Calu3 (cell line): ENCODE measurements at regions not wholly inside any gene's neighbourhood (a gene's known extent, or its start where the extent isn't known, plus 50 kb on each side); places are given as distances from the start of the nearest gene placed in this dataset.

Source experiments
- BruUV-seq: library from RNA; stranded (reverse); fragments of 400-500 nt; replicated peaks from 2 replicates; lab custom pipeline; 2021; lab: Mats Ljungman, UMichigan
- CTCF ChIA-PET: fragments of 300-600 bp; sonication (Branson Sonifier 250); formaldehyde crosslinking; loops from one replicate; lab custom pipeline; 2022; ENCODE audit warnings: antibody characterized with exemption; lab: Charles Lee
- DNase-seq: peaks from one replicate; pipeline ENCODE4 v3.0.0; 2022
- H3K27ac Mint-ChIP-seq: one replicate; pipeline ENCODE4 v1.8.0; 2022; ENCODE audit warnings: mixed read lengths; ENCODE audit not compliant: unreplicated experiment
- H3K27me3 Mint-ChIP-seq: one replicate; pipeline ENCODE4 v1.8.0; 2022; ENCODE audit warnings: mixed read lengths; ENCODE audit not compliant: unreplicated experiment
- H3K36me3 Mint-ChIP-seq: one replicate; pipeline ENCODE4 v1.8.0; 2022; ENCODE audit warnings: mild to moderate bottlenecking, moderate library complexity, mixed read lengths; ENCODE audit not compliant: insufficient read depth, unreplicated experiment
- H3K4me1 Mint-ChIP-seq: one replicate; pipeline ENCODE4 v1.8.0; 2022; ENCODE audit warnings: mild to moderate bottlenecking, low read depth, mixed read lengths; ENCODE audit not compliant: unreplicated experiment
- H3K4me3 Mint-ChIP-seq: one replicate; pipeline ENCODE4 v1.8.0; 2022; ENCODE audit warnings: mild to moderate bottlenecking, low read depth, moderate library complexity, mixed read lengths; ENCODE audit not compliant: unreplicated experiment
- H3K9me3 Mint-ChIP-seq: one replicate; pipeline ENCODE4 v1.8.0; 2022; ENCODE audit warnings: low read depth, mixed read lengths; ENCODE audit not compliant: unreplicated experiment
- intact Hi-C: fragments of 100-400 bp; cut with micrococcal nuclease; formaldehyde crosslinking; loops from one replicate; pipeline ENCODE4 v1.10.0; 2022; ENCODE audit not compliant: unreplicated experiment
- TF ChIP-seq, protein P1 (sequence below): fragments of 200-600 bp; IDR thresholded peaks from one replicate; pipeline ENCODE4 v1.8.0; 2022; ENCODE audit warnings: antibody characterized with exemption; ENCODE audit not compliant: unreplicated experiment

DNA sequence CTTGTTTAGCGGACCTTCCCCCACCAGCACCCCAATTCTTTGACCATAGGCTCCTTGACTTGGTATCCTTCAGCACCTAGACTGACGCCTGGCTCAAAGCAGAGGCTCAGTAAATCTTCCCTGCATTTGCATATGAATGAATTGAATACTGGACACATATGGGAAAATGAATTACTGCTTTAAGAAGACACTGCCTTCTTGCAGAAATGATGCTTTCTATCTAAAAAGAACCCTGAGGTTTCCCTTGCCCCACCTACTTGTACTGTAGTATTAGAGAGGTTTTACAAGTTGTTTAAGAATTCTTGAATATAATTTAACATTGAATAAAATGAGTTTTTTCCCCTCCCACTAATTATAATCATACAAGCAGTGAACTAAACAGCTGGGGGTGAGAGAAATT, 190.7 kb downstream of the SAMD5 start:
- H3K36me3 Mint-ChIP-seq, result no peaks in the 10 kb centered on the region
- intact Hi-C loops, result no loop called here
- no TSS peak for BruUV-seq
- H3K9me3 Mint-ChIP-seq, result peaks cover 2% of the 10 kb centered on the region
- CTCF ChIA-PET, result no interaction called here
- no peak for DNase-seq
- TF ChIP-seq, protein P1, sequence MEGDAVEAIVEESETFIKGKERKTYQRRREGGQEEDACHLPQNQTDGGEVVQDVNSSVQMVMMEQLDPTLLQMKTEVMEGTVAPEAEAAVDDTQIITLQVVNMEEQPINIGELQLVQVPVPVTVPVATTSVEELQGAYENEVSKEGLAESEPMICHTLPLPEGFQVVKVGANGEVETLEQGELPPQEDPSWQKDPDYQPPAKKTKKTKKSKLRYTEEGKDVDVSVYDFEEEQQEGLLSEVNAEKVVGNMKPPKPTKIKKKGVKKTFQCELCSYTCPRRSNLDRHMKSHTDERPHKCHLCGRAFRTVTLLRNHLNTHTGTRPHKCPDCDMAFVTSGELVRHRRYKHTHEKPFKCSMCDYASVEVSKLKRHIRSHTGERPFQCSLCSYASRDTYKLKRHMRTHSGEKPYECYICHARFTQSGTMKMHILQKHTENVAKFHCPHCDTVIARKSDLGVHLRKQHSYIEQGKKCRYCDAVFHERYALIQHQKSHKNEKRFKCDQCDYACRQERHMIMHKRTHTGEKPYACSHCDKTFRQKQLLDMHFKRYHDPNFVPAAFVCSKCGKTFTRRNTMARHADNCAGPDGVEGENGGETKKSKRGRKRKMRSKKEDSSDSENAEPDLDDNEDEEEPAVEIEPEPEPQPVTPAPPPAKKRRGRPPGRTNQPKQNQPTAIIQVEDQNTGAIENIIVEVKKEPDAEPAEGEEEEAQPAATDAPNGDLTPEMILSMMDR, result no peak
- no peak overlapping the region for H3K4me3 Mint-ChIP-seq
- no peak overlapping the region for H3K27ac Mint-ChIP-seq
- H3K27me3 Mint-ChIP-seq, result no peaks in the 10 kb centered on the region
- H3K4me1 Mint-ChIP-seq, result no peaks in the 10 kb centered on the region

DNA sequence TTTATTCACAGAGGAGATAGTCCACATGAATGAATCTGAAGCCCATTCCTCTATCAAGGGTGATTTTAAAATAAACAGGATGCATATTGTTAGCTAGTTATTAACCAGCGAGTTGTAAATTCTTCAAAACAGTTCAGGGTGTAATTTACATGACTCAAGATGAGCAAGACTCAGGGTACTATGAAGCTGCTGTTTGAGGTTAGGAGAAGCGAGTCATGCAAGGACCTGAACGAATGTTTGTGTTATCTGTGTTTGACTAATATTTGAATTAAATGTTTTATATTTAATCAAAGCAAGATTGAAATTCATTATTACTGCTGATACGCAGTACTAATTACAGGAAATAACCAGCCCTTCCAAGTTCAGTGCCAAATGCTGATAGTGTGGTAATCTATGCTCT, 191.1 kb downstream of the SAMD5 start:
- intact Hi-C loops, result no loop called here
- Mint-ChIP-seq H3K4me1 (no peaks in the 10 kb centered on the region), H3K9me3 (peaks cover 2% of the 10 kb centered on the region), H3K4me3 (no peak overlapping the region), H3K36me3 (no peaks in the 10 kb centered on the region), H3K27ac (no peak overlapping the region), H3K27me3 (no peaks in the 10 kb centered on the region)
- no TSS peak for BruUV-seq
- no peak for DNase-seq
- CTCF ChIA-PET, result no interaction called here
- TF ChIP-seq, protein P1, result no peak

DNA sequence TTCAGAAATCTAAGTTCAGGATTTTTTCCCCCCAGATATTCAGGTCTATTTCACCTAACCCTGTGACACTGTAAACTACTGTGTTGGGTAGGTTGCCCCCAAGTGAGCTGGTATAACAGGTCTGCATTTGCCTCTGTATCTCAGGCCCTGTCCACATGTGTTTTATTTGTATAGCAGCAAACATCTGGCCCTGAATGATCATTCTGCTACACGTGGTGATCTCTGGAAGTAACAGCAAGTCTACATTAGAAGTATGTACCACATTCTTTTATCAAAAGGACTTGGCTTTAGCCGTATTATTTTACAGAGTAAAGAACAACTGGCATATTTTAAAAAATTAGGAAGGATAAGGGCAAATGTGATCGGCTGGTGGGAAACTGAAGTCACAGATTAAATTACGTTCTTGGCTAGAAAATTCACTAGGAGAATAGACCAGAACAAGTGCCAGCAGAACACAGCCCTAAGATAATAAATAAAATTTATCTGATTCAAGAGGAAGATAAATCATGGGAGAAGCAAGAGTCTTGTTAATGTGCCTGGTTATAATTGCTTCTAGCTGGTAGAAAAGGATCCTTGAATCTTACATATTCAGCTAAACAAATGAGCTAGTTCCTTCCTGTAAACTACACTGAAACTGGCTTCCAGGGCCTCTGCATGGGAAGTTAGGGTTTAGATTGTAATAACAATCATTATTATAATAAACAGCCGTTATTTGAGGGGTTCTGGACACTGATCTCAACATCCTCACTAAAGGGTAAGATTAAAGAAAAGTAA, 192.1 kb downstream of the SAMD5 start:
- H3K27me3 Mint-ChIP-seq, result no peaks in the 10 kb centered on the region
- no peak for DNase-seq
- no peaks in the 10 kb centered on the region for H3K4me1 Mint-ChIP-seq
- H3K9me3 Mint-ChIP-seq, result peaks cover 2% of the 10 kb centered on the region
- TF ChIP-seq, protein P1, result no peak
- BruUV-seq, result no TSS peak
- CTCF ChIA-PET, result interaction anchor here (0.7 kb wide), 1 partner anchor 152 kb away, joined by 3 read pairs; no protein-coding TSS in a partner anchor
- intact Hi-C loops, result no loop called here
- H3K27ac Mint-ChIP-seq, result no peak overlapping the region
- H3K36me3 Mint-ChIP-seq, result no peaks in the 10 kb centered on the region
- no peak overlapping the region for H3K4me3 Mint-ChIP-seq

DNA sequence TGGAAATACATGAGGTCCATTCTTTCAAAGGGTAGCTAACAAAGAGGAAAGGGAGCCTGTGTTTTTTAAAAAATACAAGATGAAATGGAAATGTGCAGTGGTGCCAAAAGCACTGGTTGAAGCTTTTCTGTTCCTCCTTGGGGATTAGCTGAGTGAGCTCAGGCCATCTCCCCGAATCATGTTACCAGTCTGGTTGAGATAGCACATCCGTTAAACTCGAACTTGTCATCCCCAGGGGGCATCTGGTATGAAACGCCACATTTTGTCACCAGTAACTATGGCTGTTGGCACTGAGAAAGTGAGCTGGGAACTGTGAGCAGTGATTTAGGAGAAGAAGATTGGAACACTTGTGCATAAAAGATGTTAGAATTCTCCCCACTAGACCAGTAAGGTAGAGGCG, 196.2 kb downstream of the SAMD5 start:
- Mint-ChIP-seq H3K4me1 (peaks cover 3% of the 10 kb centered on the region), H3K27me3 (no peaks in the 10 kb centered on the region), H3K4me3 (no peak overlapping the region), H3K36me3 (no peaks in the 10 kb centered on the region), H3K27ac (no peak overlapping the region), H3K9me3 (peaks cover 2% of the 10 kb centered on the region)
- intact Hi-C loops, result no loop called here
- no TSS peak for BruUV-seq
- no peak for DNase-seq
- CTCF ChIA-PET, result no interaction called here
- TF ChIP-seq, protein P1, result no peak
